Bronchial epithelial cell (primary cell): ENCODE measurements at regions not wholly inside any gene's neighbourhood (a gene's known extent, or its start where the extent isn't known, plus 50 kb on each side); places are given as distances from the start of the nearest gene placed in this dataset.
"Not testable (repeated sequence)": the region's sequence is repeated elsewhere in the genome, so short reads cannot be mapped to it uniquely, and the experiment has no call there.

ENCODE experiments used
- DNase-seq: peaks from one replicate; pipeline ENCODE4 v3.0.0-alpha.2; 2010; ENCODE audit warnings: low read depth
- FAIRE-seq: peaks from 2 replicates; lab custom pipeline; 2011; peaks lifted over from hg19 to GRCh38; lab: Jason Lieb, UNC
- H3K27me3 ChIP-seq: 2 replicates; pipeline ENCODE4 v1.5.1; 2011; ENCODE audit warnings: low read length; ENCODE audit not compliant: control insufficient read depth, insufficient read depth
- H3K36me3 ChIP-seq: 2 replicates; pipeline ENCODE4 v1.5.1; 2011; ENCODE audit warnings: low read length; ENCODE audit not compliant: control insufficient read depth, insufficient read depth
- H3K4me3 ChIP-seq: 2 replicates; pipeline ENCODE4 v1.5.1; 2011; ENCODE audit warnings: mild to moderate bottlenecking, low read depth, low read length, control low read depth
- TF ChIP-seq, protein P1 (sequence below): IDR thresholded peaks from 2 replicates; pipeline ENCODE4 v1.5.1; 2011; ENCODE audit warnings: mild to moderate bottlenecking, moderate library complexity, low read length, control low read depth, inconsistent platforms; ENCODE audit not compliant: insufficient read depth, severe bottlenecking

DNA sequence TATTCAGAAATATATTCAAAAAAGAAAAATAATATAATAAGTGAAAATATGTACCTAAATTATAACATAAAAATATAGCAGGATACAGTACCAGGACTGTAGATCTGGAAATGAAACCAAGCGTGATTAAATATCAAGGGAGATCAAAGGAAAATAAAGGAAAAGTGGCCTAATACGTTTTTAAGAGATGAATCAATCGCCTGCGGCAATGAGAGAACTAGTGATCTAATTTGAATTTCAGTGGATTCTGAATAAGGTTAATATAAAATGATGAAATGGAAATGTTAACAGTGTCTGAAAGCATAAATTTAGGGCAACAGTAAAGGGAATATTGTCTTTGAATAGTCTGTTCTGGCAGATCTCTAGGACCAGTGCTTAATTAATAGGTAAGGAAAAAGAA, 1761.9 kb upstream of the ACO1 start:
- Histone ChIP-seq H3K36me3 (no peaks in the 10 kb centered on the region), H3K27me3 (no peaks in the 10 kb centered on the region), H3K4me3 (no peak overlapping the region)
- TF ChIP-seq, protein P1, sequence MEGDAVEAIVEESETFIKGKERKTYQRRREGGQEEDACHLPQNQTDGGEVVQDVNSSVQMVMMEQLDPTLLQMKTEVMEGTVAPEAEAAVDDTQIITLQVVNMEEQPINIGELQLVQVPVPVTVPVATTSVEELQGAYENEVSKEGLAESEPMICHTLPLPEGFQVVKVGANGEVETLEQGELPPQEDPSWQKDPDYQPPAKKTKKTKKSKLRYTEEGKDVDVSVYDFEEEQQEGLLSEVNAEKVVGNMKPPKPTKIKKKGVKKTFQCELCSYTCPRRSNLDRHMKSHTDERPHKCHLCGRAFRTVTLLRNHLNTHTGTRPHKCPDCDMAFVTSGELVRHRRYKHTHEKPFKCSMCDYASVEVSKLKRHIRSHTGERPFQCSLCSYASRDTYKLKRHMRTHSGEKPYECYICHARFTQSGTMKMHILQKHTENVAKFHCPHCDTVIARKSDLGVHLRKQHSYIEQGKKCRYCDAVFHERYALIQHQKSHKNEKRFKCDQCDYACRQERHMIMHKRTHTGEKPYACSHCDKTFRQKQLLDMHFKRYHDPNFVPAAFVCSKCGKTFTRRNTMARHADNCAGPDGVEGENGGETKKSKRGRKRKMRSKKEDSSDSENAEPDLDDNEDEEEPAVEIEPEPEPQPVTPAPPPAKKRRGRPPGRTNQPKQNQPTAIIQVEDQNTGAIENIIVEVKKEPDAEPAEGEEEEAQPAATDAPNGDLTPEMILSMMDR = no peak
- FAIRE-seq = no peak
- DNase-seq = no peak

DNA sequence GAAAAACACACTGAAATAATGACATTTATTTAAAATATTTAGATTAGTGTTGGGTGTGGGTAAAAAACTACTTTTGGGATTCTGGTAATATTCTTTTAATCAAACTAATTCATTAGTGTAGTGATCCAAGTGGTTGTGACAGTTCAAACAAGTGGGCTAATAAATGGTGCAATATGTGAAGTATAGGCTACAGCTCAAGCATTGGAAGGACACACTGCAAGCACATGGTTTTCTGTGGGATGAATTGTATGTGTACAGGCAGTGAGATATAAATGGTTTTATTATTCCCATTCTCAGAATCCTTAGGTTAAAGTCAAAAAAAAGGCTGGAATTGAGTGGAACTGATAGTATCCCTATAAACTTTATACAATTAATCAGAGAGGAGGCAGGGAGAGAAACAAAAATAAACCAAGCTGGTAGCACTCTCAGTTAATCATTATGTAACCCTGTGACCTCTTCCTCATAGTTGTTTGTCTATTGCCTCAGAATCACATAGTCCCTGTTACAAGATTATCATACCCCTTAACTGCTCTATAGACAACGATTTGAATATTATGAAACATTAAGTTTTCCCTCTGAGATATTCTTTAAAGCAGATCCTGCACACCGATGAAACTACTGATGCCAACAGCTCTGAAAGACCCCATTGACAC, 1755.4 kb upstream of the ACO1 start:
- FAIRE-seq = no peak
- TF ChIP-seq, protein P1 = no peak
- H3K27me3 ChIP-seq = no peaks in the 10 kb centered on the region
- H3K36me3 ChIP-seq = no peaks in the 10 kb centered on the region
- DNase-seq = no peak
- no peak overlapping the region for H3K4me3 ChIP-seq

DNA sequence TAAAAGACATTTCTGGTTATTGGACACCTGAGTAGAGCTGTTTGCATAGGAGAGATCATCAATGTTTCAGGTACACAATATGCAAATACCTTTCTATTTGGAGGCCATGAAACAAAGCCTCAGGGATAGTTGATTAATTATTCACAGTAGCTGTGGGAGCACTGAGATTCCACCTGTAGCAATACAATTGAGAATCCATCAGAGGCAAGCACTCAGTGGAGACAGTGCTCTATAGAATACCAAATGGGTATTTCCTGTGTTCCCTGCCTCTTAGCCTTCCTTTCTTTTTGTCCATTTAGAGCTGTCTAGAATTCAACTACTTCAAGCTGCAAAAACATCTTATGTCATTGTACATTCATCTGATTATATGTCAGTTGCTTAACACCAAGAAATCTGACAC, 1754.0 kb upstream of the ACO1 start:
- FAIRE-seq = no peak
- Histone ChIP-seq H3K36me3 (no peaks in the 10 kb centered on the region), H3K27me3 (no peaks in the 10 kb centered on the region), H3K4me3 (no peak overlapping the region)
- no peak for DNase-seq
- TF ChIP-seq, protein P1 = no peak

DNA sequence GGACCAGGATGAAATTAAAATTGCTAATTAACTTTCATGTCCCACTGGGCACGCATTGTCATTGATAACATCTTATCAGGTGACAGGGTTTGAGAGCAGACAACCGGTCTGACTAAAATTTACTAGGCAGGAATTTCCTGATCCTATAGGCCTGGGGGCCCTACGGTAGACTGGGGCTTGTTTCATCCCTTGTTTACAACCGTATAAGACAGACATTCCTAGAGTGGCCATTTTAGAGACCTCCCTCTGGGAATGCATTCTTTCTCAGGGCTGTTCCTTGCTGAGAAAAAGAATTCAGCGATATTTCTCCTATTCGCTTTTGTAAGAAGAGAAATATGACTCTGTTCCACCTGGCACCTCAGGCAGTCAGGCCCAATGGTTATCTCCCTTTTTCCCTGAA, 1737.8 kb upstream of the ACO1 start:
- FAIRE-seq = not testable (repeated sequence)

DNA sequence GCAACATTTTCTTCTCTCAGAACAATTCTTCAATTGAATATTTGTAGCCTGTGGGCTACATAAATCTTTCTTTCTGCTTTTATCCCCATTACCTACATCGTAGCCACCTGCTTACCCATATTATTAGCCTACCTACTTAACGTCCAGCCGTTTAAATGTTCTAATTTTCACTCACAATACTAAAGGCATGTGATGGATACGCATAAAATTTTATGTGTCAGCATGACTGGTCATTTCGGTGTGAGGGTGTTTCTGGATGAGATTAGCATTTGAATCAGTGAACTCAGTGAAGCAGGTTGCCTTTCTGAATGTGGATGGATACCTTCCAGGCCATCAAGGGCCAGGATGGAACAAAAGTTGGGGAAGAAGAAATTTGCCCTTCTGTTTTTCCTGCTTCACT, 1722.5 kb upstream of the ACO1 start:
- Histone ChIP-seq H3K27me3 (no peaks in the 10 kb centered on the region), H3K36me3 (no peaks in the 10 kb centered on the region), H3K4me3 (no peak overlapping the region)
- no peak for DNase-seq
- no peak for FAIRE-seq
- TF ChIP-seq, protein P1 = no peak

More for the DNA sequence above, 1737.8 kb upstream of the ACO1 start:
- not testable (repeated sequence) for H3K36me3 ChIP-seq, DNase-seq, H3K27me3 ChIP-seq, H3K4me3 ChIP-seq

DNA sequence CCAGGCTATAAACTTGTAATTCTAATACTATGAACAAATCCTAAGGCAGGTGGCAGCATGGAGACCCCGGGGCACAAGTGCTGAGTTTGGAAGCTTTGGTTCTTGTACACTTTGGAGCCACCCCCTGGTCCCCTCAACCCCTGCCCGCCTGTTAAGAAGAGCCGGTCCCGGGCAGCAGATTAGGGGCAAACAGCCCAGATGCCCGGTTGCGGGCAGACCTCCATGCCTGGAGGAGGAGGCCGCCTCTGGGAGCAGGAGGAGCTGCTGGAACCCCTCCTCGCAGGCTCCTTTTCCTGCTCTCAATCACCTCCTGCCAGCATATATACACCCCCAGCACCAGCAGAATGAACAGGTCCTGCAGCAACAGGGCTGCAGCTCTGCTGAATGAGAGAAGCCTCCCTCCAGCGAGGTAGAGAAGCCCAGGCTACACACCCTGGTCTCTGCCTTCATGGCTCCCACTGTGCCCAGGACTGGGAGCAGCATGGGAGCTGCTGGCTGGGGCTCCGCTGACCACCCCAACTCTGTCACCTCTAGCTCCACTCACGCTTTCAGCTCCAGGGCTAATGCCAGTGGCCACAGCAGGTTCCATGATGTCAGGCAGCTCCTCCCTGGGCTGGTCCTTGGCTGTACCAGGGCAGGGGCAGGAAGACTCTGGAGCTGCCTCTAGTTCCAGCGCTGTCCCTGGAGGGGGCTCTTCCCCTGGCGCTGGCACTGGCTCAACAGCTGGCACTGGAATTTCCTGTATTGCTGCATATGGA, 1713.5 kb upstream of the ACO1 start:
- TF ChIP-seq, protein P1 = no peak
- H3K36me3 ChIP-seq = no peaks in the 10 kb centered on the region
- DNase-seq (no peak), FAIRE-seq (no peak)
- no peak overlapping the region for H3K4me3 ChIP-seq
- no peaks in the 10 kb centered on the region for H3K27me3 ChIP-seq
